Bronchial epithelial cell (primary cell): ENCODE measurements at regions not wholly inside any gene's neighbourhood (a gene's known extent, or its start where the extent isn't known, plus 50 kb on each side); places are given as distances from the start of the nearest gene placed in this dataset.

ENCODE experiments used
- DNase-seq: peaks from one replicate; pipeline ENCODE4 v3.0.0-alpha.2; 2010; ENCODE audit warnings: low read depth
- FAIRE-seq: peaks from 2 replicates; lab custom pipeline; 2011; peaks lifted over from hg19 to GRCh38; lab: Jason Lieb, UNC
- H3K27me3 ChIP-seq: 2 replicates; pipeline ENCODE4 v1.5.1; 2011; ENCODE audit warnings: low read length; ENCODE audit not compliant: control insufficient read depth, insufficient read depth
- H3K36me3 ChIP-seq: 2 replicates; pipeline ENCODE4 v1.5.1; 2011; ENCODE audit warnings: low read length; ENCODE audit not compliant: control insufficient read depth, insufficient read depth
- H3K4me3 ChIP-seq: 2 replicates; pipeline ENCODE4 v1.5.1; 2011; ENCODE audit warnings: mild to moderate bottlenecking, low read depth, low read length, control low read depth
- CTCF ChIP-seq: IDR thresholded peaks from 2 replicates; pipeline ENCODE4 v1.5.1; 2011; ENCODE audit warnings: mild to moderate bottlenecking, moderate library complexity, low read length, control low read depth, inconsistent platforms; ENCODE audit not compliant: insufficient read depth, severe bottlenecking

GRCh38 chr14:26199590-26200370 lies 398.1 kb downstream of the NOVA1 start:
- Histone ChIP-seq H3K36me3 (no peaks in the 10 kb centered on the region), H3K4me3 (no peak overlapping the region), H3K27me3 (no peaks in the 10 kb centered on the region)
- TF ChIP-seq CTCF: no peak
- no peak for DNase-seq
- FAIRE-seq: no peak

GRCh38 chr14:26199096-26199495 lies 398.7 kb downstream of the NOVA1 start:
- no peaks in the 10 kb centered on the region for H3K27me3 ChIP-seq
- no peak for FAIRE-seq
- H3K36me3 ChIP-seq: no peaks in the 10 kb centered on the region
- DNase-seq: no peak
- no peak overlapping the region for H3K4me3 ChIP-seq
- TF ChIP-seq CTCF: no peak

- no peak overlapping the region for H3K4me3 ChIP-seq
- DNase-seq: no peak
- no peak for TF ChIP-seq CTCF
- no peak for FAIRE-seq
- no peaks in the 10 kb centered on the region for H3K27me3 ChIP-seq
- H3K36me3 ChIP-seq: no peaks in the 10 kb centered on the region
Measured at GRCh38 chr14:26194816-26195215, 403.0 kb downstream of the NOVA1 start.

GRCh38 chr14:26191671-26192070 lies 406.2 kb downstream of the NOVA1 start:
- no peak overlapping the region for H3K4me3 ChIP-seq
- H3K27me3 ChIP-seq: no peaks in the 10 kb centered on the region
- TF ChIP-seq CTCF: no peak
- H3K36me3 ChIP-seq: no peaks in the 10 kb centered on the region
- FAIRE-seq: no peak
- DNase-seq: no peak

GRCh38 chr14:26191123-26191522 lies 406.7 kb downstream of the NOVA1 start:
- H3K27me3 ChIP-seq: no peaks in the 10 kb centered on the region
- H3K36me3 ChIP-seq: no peaks in the 10 kb centered on the region
- no peak for FAIRE-seq
- TF ChIP-seq CTCF: peak; percentile 9
- H3K4me3 ChIP-seq: no peak overlapping the region
- DNase-seq: no peak

GRCh38 chr14:26190646-26191045 lies 407.2 kb downstream of the NOVA1 start:
- peak; percentile 65 for DNase-seq
- Histone ChIP-seq H3K27me3 (no peaks in the 10 kb centered on the region), H3K4me3 (no peak overlapping the region), H3K36me3 (no peaks in the 10 kb centered on the region)
- TF ChIP-seq CTCF: no peak
- FAIRE-seq: no peak
